MCF 10A (cell line): ENCODE measurements at regions not wholly inside any gene's neighbourhood (a gene's known extent, or its start where the extent isn't known, plus 50 kb on each side); places are given as distances from the start of the nearest gene placed in this dataset.

Experiments
- BruUV-seq: library from RNA; stranded (reverse); fragments of 400-500 nt; replicated peaks from 2 replicates; lab custom pipeline; 2021; lab: Mats Ljungman, UMichigan
- CTCF ChIA-PET: fragments of 300-600 bp; sonication (Branson Sonifier 250); formaldehyde crosslinking; extraction: SDS; loops from one replicate; lab custom pipeline; 2021; ENCODE audit warnings: antibody characterized with exemption, inconsistent platforms; lab: Yijun Ruan, JAX
- POLR2A ChIA-PET: fragments of 300-600, 350-650 bp; sonication (Branson Sonifier 250); formaldehyde crosslinking; extraction: SDS; loops from one replicate; lab custom pipeline; 2020; ENCODE audit warnings: antibody characterized with exemption, inconsistent platforms; lab: Yijun Ruan, JAX
- DNase-seq: peaks from one replicate; pipeline ENCODE4 v3.0.0-alpha.2; 2018; ENCODE audit not compliant: unreplicated experiment
- H3K27ac Mint-ChIP-seq: one replicate; pipeline ENCODE4 v1.8.0; 2022; ENCODE audit warnings: mild to moderate bottlenecking, low read depth, mixed read lengths; ENCODE audit not compliant: unreplicated experiment
- H3K27me3 Mint-ChIP-seq: one replicate; pipeline ENCODE4 v1.8.0; 2022; ENCODE audit warnings: mixed read lengths; ENCODE audit not compliant: insufficient read depth, unreplicated experiment
- H3K36me3 Mint-ChIP-seq: one replicate; pipeline ENCODE4 v1.8.0; 2022; ENCODE audit warnings: mild to moderate bottlenecking, moderate library complexity, mixed read lengths; ENCODE audit not compliant: insufficient read depth, unreplicated experiment
- H3K4me1 Mint-ChIP-seq: one replicate; pipeline ENCODE4 v1.8.0; 2022; ENCODE audit warnings: mixed read lengths; ENCODE audit not compliant: insufficient read depth, unreplicated experiment
- H3K4me3 Mint-ChIP-seq: one replicate; pipeline ENCODE4 v1.8.0; 2022; ENCODE audit warnings: mild to moderate bottlenecking, moderate library complexity, mixed read lengths; ENCODE audit not compliant: unreplicated experiment
- H3K9me3 Mint-ChIP-seq: one replicate; pipeline ENCODE4 v1.8.0; 2022; ENCODE audit warnings: mixed read lengths; ENCODE audit not compliant: unreplicated experiment
- intact Hi-C: fragments of 100-400 bp; cut with micrococcal nuclease; formaldehyde crosslinking; loops from 2 replicates; pipeline ENCODE4 v1.14.1; 2022
- TF ChIP-seq, protein P1 (sequence below): fragments of 200-600 bp; IDR thresholded peaks from one replicate; pipeline ENCODE4 v1.8.0; 2022; ENCODE audit warnings: antibody characterized with exemption, mild to moderate bottlenecking; ENCODE audit not compliant: unreplicated experiment

DNA sequence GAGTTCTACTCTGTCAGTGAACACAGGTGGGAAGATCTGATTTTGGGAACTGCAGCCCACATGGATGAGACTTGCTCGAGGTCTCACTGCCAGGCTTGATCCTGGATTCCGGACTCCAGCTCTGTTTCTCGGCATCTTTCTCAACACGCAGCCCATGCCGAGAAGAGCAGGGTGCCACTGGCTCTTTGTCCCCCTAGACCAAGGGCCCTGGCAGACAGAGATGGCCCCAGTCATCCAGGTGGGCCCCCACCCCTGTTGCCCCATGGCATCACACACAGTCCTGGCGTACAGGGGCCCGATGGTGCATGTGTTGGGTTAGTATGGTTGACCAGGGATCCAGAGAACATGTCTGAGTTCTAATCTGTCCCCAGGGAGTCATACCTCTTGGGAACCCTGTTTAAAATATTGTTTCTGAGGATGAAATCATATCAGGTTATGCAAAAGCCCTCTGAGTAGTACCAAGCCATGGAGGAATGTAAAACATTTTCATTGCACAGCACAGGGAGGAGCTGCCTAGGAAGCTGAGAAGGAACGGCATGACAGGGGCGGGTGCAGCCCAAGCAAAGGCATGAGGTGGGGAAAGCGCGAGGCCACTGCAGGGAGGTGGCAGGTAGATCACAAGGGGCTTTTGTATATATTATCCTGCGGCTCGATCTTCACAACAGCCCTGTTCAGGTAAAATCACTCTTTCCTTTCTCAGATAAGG is 320.6 kb downstream of the UACA start:
- intact Hi-C loops, result no loop called here
- TF ChIP-seq, protein P1, sequence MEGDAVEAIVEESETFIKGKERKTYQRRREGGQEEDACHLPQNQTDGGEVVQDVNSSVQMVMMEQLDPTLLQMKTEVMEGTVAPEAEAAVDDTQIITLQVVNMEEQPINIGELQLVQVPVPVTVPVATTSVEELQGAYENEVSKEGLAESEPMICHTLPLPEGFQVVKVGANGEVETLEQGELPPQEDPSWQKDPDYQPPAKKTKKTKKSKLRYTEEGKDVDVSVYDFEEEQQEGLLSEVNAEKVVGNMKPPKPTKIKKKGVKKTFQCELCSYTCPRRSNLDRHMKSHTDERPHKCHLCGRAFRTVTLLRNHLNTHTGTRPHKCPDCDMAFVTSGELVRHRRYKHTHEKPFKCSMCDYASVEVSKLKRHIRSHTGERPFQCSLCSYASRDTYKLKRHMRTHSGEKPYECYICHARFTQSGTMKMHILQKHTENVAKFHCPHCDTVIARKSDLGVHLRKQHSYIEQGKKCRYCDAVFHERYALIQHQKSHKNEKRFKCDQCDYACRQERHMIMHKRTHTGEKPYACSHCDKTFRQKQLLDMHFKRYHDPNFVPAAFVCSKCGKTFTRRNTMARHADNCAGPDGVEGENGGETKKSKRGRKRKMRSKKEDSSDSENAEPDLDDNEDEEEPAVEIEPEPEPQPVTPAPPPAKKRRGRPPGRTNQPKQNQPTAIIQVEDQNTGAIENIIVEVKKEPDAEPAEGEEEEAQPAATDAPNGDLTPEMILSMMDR, result no peak
- no TSS peak for BruUV-seq
- no peak overlapping the region for H3K4me3 Mint-ChIP-seq
- ChIA-PET CTCF (interaction anchor here (1.3 kb wide), 1 partner anchor 24 kb away, joined by 3 read pairs; no protein-coding TSS in a partner anchor), POLR2A (no interaction called here)
- peaks cover 49% of the 10 kb centered on the region for H3K27me3 Mint-ChIP-seq
- H3K9me3 Mint-ChIP-seq, result no peaks in the 10 kb centered on the region
- H3K27ac Mint-ChIP-seq, result no peak overlapping the region
- peaks cover 16% of the 10 kb centered on the region for H3K4me1 Mint-ChIP-seq
- H3K36me3 Mint-ChIP-seq, result no peaks in the 10 kb centered on the region
- DNase-seq, result no peak

GRCh38 chr15:70442211-70442610 is 321.1 kb downstream of the UACA start:
- Mint-ChIP-seq H3K27ac (no peak overlapping the region), H3K4me1 (peaks cover 18% of the 10 kb centered on the region), H3K4me3 (no peak overlapping the region), H3K27me3 (peaks cover 49% of the 10 kb centered on the region), H3K36me3 (no peaks in the 10 kb centered on the region), H3K9me3 (no peaks in the 10 kb centered on the region)
- BruUV-seq, result no TSS peak
- ChIA-PET POLR2A (no interaction called here), CTCF (interaction anchor here (1.3 kb wide), 1 partner anchor 25 kb away, joined by 3 read pairs; no protein-coding TSS in a partner anchor)
- no peak for DNase-seq
- intact Hi-C loops, result no loop called here
- TF ChIP-seq, protein P1, result no peak

- ChIA-PET CTCF (interaction anchor here (0.6 to 2.6 kb wide), 2 partner anchors 11 to 14 kb away, joined by 3 to 11 read pairs; no protein-coding TSS in a partner anchor), POLR2A (no interaction called here)
- TF ChIP-seq, protein P1, result no peak
- intact Hi-C loops, result no loop called here
- H3K27me3 Mint-ChIP-seq, result peaks cover 52% of the 10 kb centered on the region
- H3K4me1 Mint-ChIP-seq, result peaks cover 18% of the 10 kb centered on the region
- H3K4me3 Mint-ChIP-seq, result no peak overlapping the region
- H3K36me3 Mint-ChIP-seq, result no peaks in the 10 kb centered on the region
- H3K27ac Mint-ChIP-seq, result no peak overlapping the region
- H3K9me3 Mint-ChIP-seq, result no peaks in the 10 kb centered on the region
- BruUV-seq, result no TSS peak
- DNase-seq, result no peak
These were observed 322.8 kb downstream of the UACA start for GRCh38 chr15:70440416-70441138.

- TF ChIP-seq, protein P1, result no peak
- no peak for DNase-seq
- intact Hi-C loops, result no loop called here
- Mint-ChIP-seq H3K27ac (no peak overlapping the region), H3K4me1 (peaks cover 22% of the 10 kb centered on the region), H3K27me3 (peaks cover 58% of the 10 kb centered on the region), H3K4me3 (no peak overlapping the region), H3K36me3 (no peaks in the 10 kb centered on the region), H3K9me3 (no peaks in the 10 kb centered on the region)
- BruUV-seq, result no TSS peak
- POLR2A ChIA-PET, result no interaction called here
- CTCF ChIA-PET, result interaction anchor here (0.9 to 2.6 kb wide), 2 partner anchors 13 to 26 kb away, joined by 3 to 11 read pairs; no protein-coding TSS in a partner anchor
These were observed 323.5 kb downstream of the UACA start for GRCh38 chr15:70439880-70440279.
